OCI-LY3 (cell line): ENCODE measurements at regions not wholly inside any gene's neighbourhood (a gene's known extent, or its start where the extent isn't known, plus 50 kb on each side); places are given as distances from the start of the nearest gene placed in this dataset.

ENCODE experiments used
- CTCF ChIP-seq: fragments of 200-600, 300-600 bp; sonication (generic); IDR thresholded peaks from 2 replicates; pipeline ENCODE4 v1.5.1; 2014; ENCODE audit warnings: antibody characterized with exemption, low read length, low read depth
- EZH2phosphoT487 ChIP-seq: fragments of 200-600 bp; shearing (Covaris generic); IDR thresholded peaks from 2 replicates; pipeline ENCODE4 v1.6.1; 2018; ENCODE audit warnings: antibody characterized with exemption, mixed run types, low read depth

- TF ChIP-seq CTCF: no peak
- no peak for TF ChIP-seq EZH2phosphoT487
Measured at GRCh38 chr5:159797261-159797970, 118.9 kb upstream of the ADRA1B start.
